HEK293 (cell line): ENCODE measurements at regions not wholly inside any gene's neighbourhood (a gene's known extent, or its start where the extent isn't known, plus 50 kb on each side); places are given as distances from the start of the nearest gene placed in this dataset.

Experiments used
- CTCF ChIA-PET: fragments of 350-600 bp; formaldehyde crosslinking; extraction: SDS; loops from one replicate; lab custom pipeline; 2021; ENCODE audit warnings: antibody characterized with exemption; lab: Yijun Ruan, JAX
- POLR2A ChIA-PET: fragments of 300-600 bp; formaldehyde crosslinking; extraction: SDS; loops from one replicate; lab custom pipeline; 2020; ENCODE audit warnings: antibody characterized with exemption, inconsistent platforms; lab: Yijun Ruan, JAX
- H3K27ac ChIP-seq: fragments of 200-500 bp; sonication (Bioruptor generic); 2 replicates; pipeline ENCODE4 v1.5.1; 2014; ENCODE audit warnings: low read depth, low read length, control low read depth, inconsistent platforms; ENCODE audit errors: extremely low read depth
- H3K36me3 ChIP-seq, 2 experiments: fragments of 200-500 bp in 1 of 2; sonication (Bioruptor generic) in 1 of 2; 1 replicate in 1 of 2; 2 replicates in 1 of 2; pipeline ENCODE4 v1.5.1; 2014 to 2017; ENCODE audit warnings: inconsistent platforms in 2 of 2, low read length in 2 of 2; ENCODE audit not compliant: control insufficient read depth in 2 of 2, insufficient read depth in 1 of 2
- H3K4me1 ChIP-seq: fragments of 200-500 bp; sonication (Bioruptor generic); 2 replicates; pipeline ENCODE4 v1.5.1; 2014; ENCODE audit warnings: mild to moderate bottlenecking, low read length, inconsistent platforms; ENCODE audit not compliant: control insufficient read depth, insufficient read depth
- H3K4me3 ChIP-seq: 2 replicates; pipeline ENCODE4 v1.5.1; 2011; ENCODE audit warnings: low read depth, mild to moderate bottlenecking, control low read depth, low read length, moderate library complexity
- H3K9me3 ChIP-seq: fragments of 200-500 bp; sonication (Bioruptor generic); 2 replicates; pipeline ENCODE4 v1.5.1; 2014; ENCODE audit warnings: low read depth, low read length, inconsistent platforms; ENCODE audit not compliant: control insufficient read depth, insufficient read depth
- BCL11B ChIP-seq: fragments of 450-650 bp; formaldehyde crosslinking; IDR thresholded peaks from 2 replicates; pipeline ENCODE4 v1.5.1; 2016; ENCODE audit warnings: low read depth, missing biosample characterization, missing genetic modification characterization
- PRDM1 ChIP-seq: fragments of 450-650 bp; formaldehyde crosslinking; IDR thresholded peaks from 2 replicates; pipeline ENCODE4; 2016; ENCODE audit warnings: missing biosample characterization, missing genetic modification characterization
- SP7 ChIP-seq: fragments of 450-650 bp; formaldehyde crosslinking; IDR thresholded peaks from 2 replicates; pipeline ENCODE4 v1.5.1; 2016; ENCODE audit warnings: missing biosample characterization, missing genetic modification characterization
- TRIM28 ChIP-seq: IDR thresholded peaks from 2 replicates; pipeline ENCODE4 v1.6.1; 2011; ENCODE audit warnings: low read length, control low read depth, borderline replicate concordance
- ZNF16 ChIP-seq: fragments of 450-650 bp; formaldehyde crosslinking; IDR thresholded peaks from 2 replicates; pipeline ENCODE4 v1.5.1; 2016; ENCODE audit warnings: low read depth, missing biosample characterization, missing genetic modification characterization
- ZNF266 ChIP-seq: fragments of 450-650 bp; formaldehyde crosslinking; IDR thresholded peaks from 2 replicates; pipeline ENCODE4 v1.5.1; 2016; ENCODE audit warnings: missing biosample characterization, missing genetic modification characterization, low read depth
- ZNF555 ChIP-seq: fragments of 450-650 bp; formaldehyde crosslinking; conservative IDR thresholded peaks from 2 replicates; pipeline ENCODE4 v1.5.1; 2017; ENCODE audit warnings: missing biosample characterization, mild to moderate bottlenecking, missing genetic modification characterization, inconsistent platforms
- ZNF747 ChIP-seq: fragments of 450-650 bp; formaldehyde crosslinking; IDR thresholded peaks from 2 replicates; pipeline ENCODE4 v1.5.1; 2016; ENCODE audit warnings: missing biosample characterization, missing genetic modification characterization
- ZNF776 ChIP-seq: fragments of 450-650 bp; formaldehyde crosslinking; IDR thresholded peaks from 2 replicates; pipeline ENCODE4 v1.5.0; 2017; ENCODE audit warnings: missing biosample characterization, missing genetic modification characterization, borderline replicate concordance
- ZNF792 ChIP-seq: fragments of 450-650 bp; formaldehyde crosslinking; IDR thresholded peaks from 2 replicates; pipeline ENCODE4 v1.5.1; 2016; ENCODE audit warnings: missing biosample characterization, missing genetic modification characterization
- TF ChIP-seq, protein P1 (sequence below): fragments of 450-650 bp; formaldehyde crosslinking; IDR thresholded peaks from 2 replicates; pipeline ENCODE4 v1.5.1; 2017; ENCODE audit warnings: missing biosample characterization, missing genetic modification characterization
- TF ChIP-seq, protein P2 (sequence below): fragments of 450-650 bp; formaldehyde crosslinking; IDR thresholded peaks from 2 replicates; pipeline ENCODE4 v1.5.1; 2016; ENCODE audit warnings: missing biosample characterization, missing genetic modification characterization, borderline replicate concordance

DNA sequence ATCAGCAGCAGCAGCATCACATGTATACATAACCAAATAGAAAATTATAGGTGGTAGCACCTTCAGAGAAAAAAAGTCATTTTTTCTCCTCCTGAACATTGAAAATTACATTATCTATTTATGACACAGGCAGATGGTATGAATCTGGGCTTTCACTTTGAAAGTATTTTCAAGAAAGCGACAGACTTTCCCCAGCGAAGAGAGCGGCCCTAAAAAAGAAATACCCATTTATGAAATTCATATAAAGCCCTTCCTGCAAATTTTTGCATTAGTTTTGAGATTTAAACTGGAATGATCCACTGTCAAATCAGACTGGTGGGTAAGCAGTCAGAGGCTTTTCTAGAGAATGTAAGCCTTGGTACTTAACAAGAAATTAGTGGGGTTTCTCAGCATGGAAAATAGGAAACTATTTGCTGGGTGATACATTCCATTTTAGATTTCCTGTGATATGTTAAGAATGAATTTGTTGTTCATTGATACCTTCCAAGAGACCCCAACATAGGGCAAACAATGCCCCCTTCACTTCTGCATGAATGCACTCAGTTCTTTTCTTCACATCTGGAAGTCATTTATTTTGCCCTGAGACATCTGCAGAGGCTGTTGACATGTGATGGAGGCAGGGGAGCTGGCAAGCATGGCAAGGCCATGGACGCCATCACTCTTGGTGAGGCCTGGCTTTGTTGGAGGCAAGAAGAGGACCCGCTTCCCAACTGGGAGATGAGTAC lies 147.0 kb downstream of the LINC00237 start:
- no peaks in the 10 kb centered on the region for H3K4me1 ChIP-seq
- H3K27ac ChIP-seq = no peak overlapping the region
- H3K9me3 ChIP-seq = no peaks in the 10 kb centered on the region
- TF ChIP-seq ZNF792 (tag by site-specific recombination) (no peak), PRDM1 (peak; percentile 25; the same call in 1 of the 2 replicates)
- TF ChIP-seq, all 188 proteins: peak for 1
- Histone ChIP-seq H3K4me3 (no peak overlapping the region), H3K36me3 (no peaks in the 10 kb centered on the region)
- ChIA-PET POLR2A (no interaction called here), CTCF (interaction anchor here (0.7 kb wide), 1 partner anchor 74 kb away, joined by 3 read pairs; no protein-coding TSS in a partner anchor)

DNA sequence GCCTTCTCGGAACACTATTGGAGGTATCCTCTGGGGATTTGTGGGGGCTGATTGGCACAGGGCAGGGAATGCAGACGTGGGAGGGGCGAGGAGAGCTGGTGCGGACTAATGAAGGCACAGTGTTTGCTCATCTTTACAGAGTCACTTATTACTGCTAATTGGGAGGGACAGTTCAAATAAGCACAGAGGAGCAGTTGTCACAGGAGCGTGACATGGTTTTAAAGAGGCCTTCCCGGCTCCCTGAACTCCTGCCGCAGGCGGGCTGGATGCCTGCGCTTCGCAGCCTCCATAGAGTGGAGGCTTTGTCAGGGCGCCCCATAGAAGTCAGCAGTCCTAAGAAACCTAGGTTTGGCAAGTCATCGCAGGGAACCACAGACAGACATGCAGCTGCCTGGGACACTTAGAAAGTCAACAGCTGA lies 149.6 kb downstream of the LINC00237 start:
- Histone ChIP-seq H3K4me1 (no peaks in the 10 kb centered on the region), H3K27ac (no peak overlapping the region), H3K36me3 (no peaks in the 10 kb centered on the region), H3K9me3 (no peaks in the 10 kb centered on the region), H3K4me3 (no peak overlapping the region)
- POLR2A ChIA-PET = no interaction called here
- CTCF ChIA-PET = no interaction called here
- no peak for TF ChIP-seq ZNF16
- no peak for TF ChIP-seq ZNF266 (tag by site-specific recombination)
- TF ChIP-seq ZNF747 (tag by site-specific recombination) = no peak
- TF ChIP-seq TRIM28 = no peak
- TF ChIP-seq, protein P1, sequence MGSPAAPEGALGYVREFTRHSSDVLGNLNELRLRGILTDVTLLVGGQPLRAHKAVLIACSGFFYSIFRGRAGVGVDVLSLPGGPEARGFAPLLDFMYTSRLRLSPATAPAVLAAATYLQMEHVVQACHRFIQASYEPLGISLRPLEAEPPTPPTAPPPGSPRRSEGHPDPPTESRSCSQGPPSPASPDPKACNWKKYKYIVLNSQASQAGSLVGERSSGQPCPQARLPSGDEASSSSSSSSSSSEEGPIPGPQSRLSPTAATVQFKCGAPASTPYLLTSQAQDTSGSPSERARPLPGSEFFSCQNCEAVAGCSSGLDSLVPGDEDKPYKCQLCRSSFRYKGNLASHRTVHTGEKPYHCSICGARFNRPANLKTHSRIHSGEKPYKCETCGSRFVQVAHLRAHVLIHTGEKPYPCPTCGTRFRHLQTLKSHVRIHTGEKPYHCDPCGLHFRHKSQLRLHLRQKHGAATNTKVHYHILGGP (tag by site-specific recombination) = no peak

DNA sequence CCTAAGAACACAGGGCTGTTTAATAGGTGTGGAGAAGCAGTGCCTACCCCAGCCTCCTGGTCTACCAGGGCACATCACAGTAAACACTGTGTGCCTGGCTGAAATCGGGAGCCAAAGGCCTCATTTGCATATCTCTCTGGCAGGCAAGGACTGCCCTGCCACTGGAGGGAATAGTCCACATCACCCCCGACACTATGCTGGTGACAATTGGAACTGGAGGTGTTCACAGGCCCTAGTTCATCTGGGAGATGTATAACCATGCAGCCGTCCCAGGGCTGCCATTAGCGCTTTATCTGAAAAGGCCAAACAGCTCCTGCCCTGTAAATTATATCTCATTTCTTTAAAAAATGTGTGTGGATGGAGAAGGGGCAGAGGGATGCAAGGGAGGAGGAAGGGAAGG lies 150.3 kb downstream of the LINC00237 start:
- no peak overlapping the region for H3K4me3 ChIP-seq
- H3K9me3 ChIP-seq = no peaks in the 10 kb centered on the region
- H3K27ac ChIP-seq = no peak overlapping the region
- ChIA-PET CTCF (no interaction called here), POLR2A (no interaction called here)
- TF ChIP-seq ZNF776 (tag by site-specific recombination) (no peak), BCL11B (tag by site-specific recombination) (no peak), SP7 (tag by site-specific recombination) (no peak), ZNF555 (tag by site-specific recombination) (no peak), TRIM28 (no peak)
- TF ChIP-seq, protein P2, sequence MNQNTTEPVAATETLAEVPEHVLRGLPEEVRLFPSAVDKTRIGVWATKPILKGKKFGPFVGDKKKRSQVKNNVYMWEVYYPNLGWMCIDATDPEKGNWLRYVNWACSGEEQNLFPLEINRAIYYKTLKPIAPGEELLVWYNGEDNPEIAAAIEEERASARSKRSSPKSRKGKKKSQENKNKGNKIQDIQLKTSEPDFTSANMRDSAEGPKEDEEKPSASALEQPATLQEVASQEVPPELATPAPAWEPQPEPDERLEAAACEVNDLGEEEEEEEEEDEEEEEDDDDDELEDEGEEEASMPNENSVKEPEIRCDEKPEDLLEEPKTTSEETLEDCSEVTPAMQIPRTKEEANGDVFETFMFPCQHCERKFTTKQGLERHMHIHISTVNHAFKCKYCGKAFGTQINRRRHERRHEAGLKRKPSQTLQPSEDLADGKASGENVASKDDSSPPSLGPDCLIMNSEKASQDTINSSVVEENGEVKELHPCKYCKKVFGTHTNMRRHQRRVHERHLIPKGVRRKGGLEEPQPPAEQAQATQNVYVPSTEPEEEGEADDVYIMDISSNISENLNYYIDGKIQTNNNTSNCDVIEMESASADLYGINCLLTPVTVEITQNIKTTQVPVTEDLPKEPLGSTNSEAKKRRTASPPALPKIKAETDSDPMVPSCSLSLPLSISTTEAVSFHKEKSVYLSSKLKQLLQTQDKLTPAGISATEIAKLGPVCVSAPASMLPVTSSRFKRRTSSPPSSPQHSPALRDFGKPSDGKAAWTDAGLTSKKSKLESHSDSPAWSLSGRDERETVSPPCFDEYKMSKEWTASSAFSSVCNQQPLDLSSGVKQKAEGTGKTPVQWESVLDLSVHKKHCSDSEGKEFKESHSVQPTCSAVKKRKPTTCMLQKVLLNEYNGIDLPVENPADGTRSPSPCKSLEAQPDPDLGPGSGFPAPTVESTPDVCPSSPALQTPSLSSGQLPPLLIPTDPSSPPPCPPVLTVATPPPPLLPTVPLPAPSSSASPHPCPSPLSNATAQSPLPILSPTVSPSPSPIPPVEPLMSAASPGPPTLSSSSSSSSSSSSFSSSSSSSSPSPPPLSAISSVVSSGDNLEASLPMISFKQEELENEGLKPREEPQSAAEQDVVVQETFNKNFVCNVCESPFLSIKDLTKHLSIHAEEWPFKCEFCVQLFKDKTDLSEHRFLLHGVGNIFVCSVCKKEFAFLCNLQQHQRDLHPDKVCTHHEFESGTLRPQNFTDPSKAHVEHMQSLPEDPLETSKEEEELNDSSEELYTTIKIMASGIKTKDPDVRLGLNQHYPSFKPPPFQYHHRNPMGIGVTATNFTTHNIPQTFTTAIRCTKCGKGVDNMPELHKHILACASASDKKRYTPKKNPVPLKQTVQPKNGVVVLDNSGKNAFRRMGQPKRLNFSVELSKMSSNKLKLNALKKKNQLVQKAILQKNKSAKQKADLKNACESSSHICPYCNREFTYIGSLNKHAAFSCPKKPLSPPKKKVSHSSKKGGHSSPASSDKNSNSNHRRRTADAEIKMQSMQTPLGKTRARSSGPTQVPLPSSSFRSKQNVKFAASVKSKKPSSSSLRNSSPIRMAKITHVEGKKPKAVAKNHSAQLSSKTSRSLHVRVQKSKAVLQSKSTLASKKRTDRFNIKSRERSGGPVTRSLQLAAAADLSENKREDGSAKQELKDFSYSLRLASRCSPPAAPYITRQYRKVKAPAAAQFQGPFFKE = no peak
- no peaks in the 10 kb centered on the region for H3K36me3 ChIP-seq
- H3K4me1 ChIP-seq = no peaks in the 10 kb centered on the region
